ENCODE measurements at regions not wholly inside any gene's neighbourhood (a gene's known extent, or its start where the extent isn't known, plus 50 kb on each side); places are given as distances from the start of the nearest gene placed in this dataset.

DNA sequence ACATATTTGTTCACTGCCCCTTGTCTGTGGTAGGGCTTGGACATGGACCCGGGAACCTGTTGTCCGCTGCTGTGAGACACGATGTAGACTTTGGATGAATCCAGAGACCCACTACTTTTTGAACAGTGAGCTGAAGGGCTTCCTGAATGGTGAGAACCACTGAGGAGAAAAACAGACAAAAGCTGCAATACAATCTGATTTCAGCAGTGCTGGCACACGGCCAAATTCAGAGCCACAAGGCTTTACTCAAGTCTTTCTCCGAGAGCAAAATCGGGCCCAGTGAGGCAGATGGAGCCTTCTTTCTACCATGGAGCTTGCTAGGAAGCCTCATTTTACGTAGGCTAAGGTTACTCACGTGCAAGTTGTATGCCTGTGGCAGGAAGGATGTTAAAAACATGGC, 197.6 kb downstream of the SIPA1L2 start:
- Histone ChIP-seq H3K36me3 (ENCODE audit: control insufficient read depth, low read length) (no peaks in the 10 kb centered on the region), H4K20me1 (ENCODE audit: control insufficient read depth, insufficient read depth, low read depth, low read length) (no peaks in the 10 kb centered on the region), H3F3A (ENCODE audit: control insufficient read depth, insufficient read depth) (no peaks in the 10 kb centered on the region), H3K4me3 (ENCODE audit: low read length) (no peak overlapping the region), H3K27me3 (ENCODE audit: control insufficient read depth, low read length) (no peaks in the 10 kb centered on the region), H3K79me2 (ENCODE audit: control insufficient read depth, low read length) (no peaks in the 10 kb centered on the region), H3K9me3 (ENCODE audit: control insufficient read depth, insufficient read depth, low read length) (no peaks in the 10 kb centered on the region), H3K9me2 (replicated peaks; ENCODE audit: control insufficient read depth, low read length) (no peaks in the 10 kb centered on the region), H3K4me2 (ENCODE audit: low read length) (no peak overlapping the region), H3K4me1 (ENCODE audit: control insufficient read depth, low read length) (no peaks in the 10 kb centered on the region), H3K27ac (ENCODE audit: low read depth, low read length) (no peak overlapping the region)
- TF ChIP-seq, protein P1, sequence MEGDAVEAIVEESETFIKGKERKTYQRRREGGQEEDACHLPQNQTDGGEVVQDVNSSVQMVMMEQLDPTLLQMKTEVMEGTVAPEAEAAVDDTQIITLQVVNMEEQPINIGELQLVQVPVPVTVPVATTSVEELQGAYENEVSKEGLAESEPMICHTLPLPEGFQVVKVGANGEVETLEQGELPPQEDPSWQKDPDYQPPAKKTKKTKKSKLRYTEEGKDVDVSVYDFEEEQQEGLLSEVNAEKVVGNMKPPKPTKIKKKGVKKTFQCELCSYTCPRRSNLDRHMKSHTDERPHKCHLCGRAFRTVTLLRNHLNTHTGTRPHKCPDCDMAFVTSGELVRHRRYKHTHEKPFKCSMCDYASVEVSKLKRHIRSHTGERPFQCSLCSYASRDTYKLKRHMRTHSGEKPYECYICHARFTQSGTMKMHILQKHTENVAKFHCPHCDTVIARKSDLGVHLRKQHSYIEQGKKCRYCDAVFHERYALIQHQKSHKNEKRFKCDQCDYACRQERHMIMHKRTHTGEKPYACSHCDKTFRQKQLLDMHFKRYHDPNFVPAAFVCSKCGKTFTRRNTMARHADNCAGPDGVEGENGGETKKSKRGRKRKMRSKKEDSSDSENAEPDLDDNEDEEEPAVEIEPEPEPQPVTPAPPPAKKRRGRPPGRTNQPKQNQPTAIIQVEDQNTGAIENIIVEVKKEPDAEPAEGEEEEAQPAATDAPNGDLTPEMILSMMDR (IDR thresholded peaks at IDR 0.05; ENCODE audit: low read depth, low read length, poor library complexity, severe bottlenecking), result no peak
- no peak for TF ChIP-seq EZH2phosphoT487 (IDR thresholded peaks at IDR 0.05; ENCODE audit: borderline replicate concordance, low read length)

DNA sequence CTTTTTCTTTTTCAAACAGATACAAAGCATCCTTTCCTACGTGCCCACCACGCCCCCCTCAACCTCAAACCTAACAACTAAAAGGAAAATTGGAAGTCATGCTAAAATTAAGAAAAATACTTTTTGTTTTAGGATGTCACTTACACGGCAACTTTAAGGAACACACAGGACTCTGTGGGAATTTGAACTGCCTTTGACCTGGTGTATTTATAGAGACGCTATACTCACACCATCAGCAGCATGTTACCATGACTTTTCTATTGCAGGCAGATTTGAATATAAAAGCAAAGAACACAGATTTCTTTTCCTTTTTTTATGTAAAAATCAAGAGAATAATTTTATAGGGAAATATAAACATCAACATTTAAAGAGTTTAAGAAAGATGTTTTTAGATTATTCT, 198.2 kb downstream of the SIPA1L2 start:
- TF ChIP-seq EZH2phosphoT487 (IDR thresholded peaks at IDR 0.05; ENCODE audit: borderline replicate concordance, low read length), result no peak
- TF ChIP-seq, protein P1 (IDR thresholded peaks at IDR 0.05; ENCODE audit: low read depth, low read length, poor library complexity, severe bottlenecking), result no peak
- no peaks in the 10 kb centered on the region for H4K20me1 ChIP-seq (ENCODE audit: control insufficient read depth, insufficient read depth, low read depth, low read length)
- no peaks in the 10 kb centered on the region for H3K9me2 ChIP-seq (replicated peaks; ENCODE audit: control insufficient read depth, low read length)
- H3F3A ChIP-seq (ENCODE audit: control insufficient read depth, insufficient read depth), result no peaks in the 10 kb centered on the region
- no peak overlapping the region for H3K27ac ChIP-seq (ENCODE audit: low read depth, low read length)
- no peaks in the 10 kb centered on the region for H3K79me2 ChIP-seq (ENCODE audit: control insufficient read depth, low read length)
- H3K4me1 ChIP-seq (ENCODE audit: control insufficient read depth, low read length), result no peaks in the 10 kb centered on the region
- no peak overlapping the region for H3K4me2 ChIP-seq (ENCODE audit: low read length)
- H3K9me3 ChIP-seq (ENCODE audit: control insufficient read depth, insufficient read depth, low read length), result no peaks in the 10 kb centered on the region
- H3K27me3 ChIP-seq (ENCODE audit: control insufficient read depth, low read length), result no peaks in the 10 kb centered on the region
- H3K4me3 ChIP-seq (ENCODE audit: low read length), result no peak overlapping the region
- H3K36me3 ChIP-seq (ENCODE audit: control insufficient read depth, low read length), result no peaks in the 10 kb centered on the region

DNA sequence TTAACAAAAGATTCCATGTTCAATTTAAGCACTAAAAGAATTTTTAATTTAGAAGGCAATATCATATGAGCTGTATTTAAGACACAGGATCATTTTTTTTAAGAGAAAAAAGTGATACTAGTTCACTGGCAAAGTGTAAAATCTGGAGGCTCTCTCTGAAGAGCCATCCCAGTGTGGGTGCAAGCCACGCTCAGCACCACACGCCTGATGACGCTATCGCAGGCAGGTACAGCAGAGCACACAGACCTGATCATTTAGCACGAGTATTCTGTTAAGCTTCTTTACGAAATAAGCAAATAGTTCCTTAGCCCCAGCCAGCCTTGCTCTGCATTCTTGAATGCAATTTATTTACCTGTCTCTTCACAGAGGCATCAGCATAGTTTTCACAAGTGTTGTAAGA, 198.6 kb downstream of the SIPA1L2 start:
- Histone ChIP-seq H3K27ac (ENCODE audit: low read depth, low read length) (no peak overlapping the region), H3K27me3 (ENCODE audit: control insufficient read depth, low read length) (no peaks in the 10 kb centered on the region), H4K20me1 (ENCODE audit: control insufficient read depth, insufficient read depth, low read depth, low read length) (no peaks in the 10 kb centered on the region), H3K79me2 (ENCODE audit: control insufficient read depth, low read length) (no peaks in the 10 kb centered on the region), H3K36me3 (ENCODE audit: control insufficient read depth, low read length) (no peaks in the 10 kb centered on the region), H3F3A (ENCODE audit: control insufficient read depth, insufficient read depth) (no peaks in the 10 kb centered on the region), H3K4me2 (ENCODE audit: low read length) (no peak overlapping the region), H3K9me2 (replicated peaks; ENCODE audit: control insufficient read depth, low read length) (no peaks in the 10 kb centered on the region), H3K4me1 (ENCODE audit: control insufficient read depth, low read length) (no peaks in the 10 kb centered on the region), H3K9me3 (ENCODE audit: control insufficient read depth, insufficient read depth, low read length) (no peaks in the 10 kb centered on the region), H3K4me3 (ENCODE audit: low read length) (no peak overlapping the region)
- TF ChIP-seq, protein P1 (IDR thresholded peaks at IDR 0.05; ENCODE audit: low read depth, low read length, poor library complexity, severe bottlenecking), result no peak
- TF ChIP-seq EZH2phosphoT487 (IDR thresholded peaks at IDR 0.05; ENCODE audit: borderline replicate concordance, low read length), result no peak

DNA sequence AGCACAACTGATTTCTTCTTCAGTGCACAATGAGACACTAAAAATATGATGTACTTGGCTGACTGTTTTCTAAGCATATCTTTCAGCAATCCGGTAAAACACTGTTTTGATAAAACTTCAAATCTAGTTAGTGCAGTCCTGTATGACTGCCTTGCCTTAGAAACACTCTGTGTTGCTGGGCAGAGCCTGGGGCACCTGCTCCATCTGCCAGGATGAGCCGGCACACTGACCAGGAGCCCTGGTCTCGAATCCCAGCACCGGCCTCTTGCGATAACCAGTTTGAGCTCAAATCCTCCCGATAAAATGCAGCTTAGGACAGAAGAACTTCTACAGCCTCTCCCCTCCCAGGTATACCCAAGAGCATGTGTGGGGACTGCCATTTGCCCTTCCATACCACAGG, 199.5 kb downstream of the SIPA1L2 start:
- H3K4me2 ChIP-seq (ENCODE audit: low read length), result no peak overlapping the region
- no peaks in the 10 kb centered on the region for H3K9me3 ChIP-seq (ENCODE audit: control insufficient read depth, insufficient read depth, low read length)
- H3K27me3 ChIP-seq (ENCODE audit: control insufficient read depth, low read length), result no peaks in the 10 kb centered on the region
- H3F3A ChIP-seq (ENCODE audit: control insufficient read depth, insufficient read depth), result no peaks in the 10 kb centered on the region
- TF ChIP-seq, protein P1 (IDR thresholded peaks at IDR 0.05; ENCODE audit: low read depth, low read length, poor library complexity, severe bottlenecking), result no peak
- no peaks in the 10 kb centered on the region for H4K20me1 ChIP-seq (ENCODE audit: control insufficient read depth, insufficient read depth, low read depth, low read length)
- no peak overlapping the region for H3K4me3 ChIP-seq (ENCODE audit: low read length)
- H3K36me3 ChIP-seq (ENCODE audit: control insufficient read depth, low read length), result no peaks in the 10 kb centered on the region
- H3K27ac ChIP-seq (ENCODE audit: low read depth, low read length), result no peak overlapping the region
- no peaks in the 10 kb centered on the region for H3K9me2 ChIP-seq (replicated peaks; ENCODE audit: control insufficient read depth, low read length)
- no peaks in the 10 kb centered on the region for H3K79me2 ChIP-seq (ENCODE audit: control insufficient read depth, low read length)
- no peaks in the 10 kb centered on the region for H3K4me1 ChIP-seq (ENCODE audit: control insufficient read depth, low read length)

All from DOHH2 (cell line).